ENCODE measurements at regions not wholly inside any gene's neighbourhood (a gene's known extent, or its start where the extent isn't known, plus 50 kb on each side); places are given as distances from the start of the nearest gene placed in this dataset.
"Not testable (repeated sequence)": the region's sequence is repeated elsewhere in the genome, so short reads cannot be mapped to it uniquely, and the experiment has no call there.

DNA sequence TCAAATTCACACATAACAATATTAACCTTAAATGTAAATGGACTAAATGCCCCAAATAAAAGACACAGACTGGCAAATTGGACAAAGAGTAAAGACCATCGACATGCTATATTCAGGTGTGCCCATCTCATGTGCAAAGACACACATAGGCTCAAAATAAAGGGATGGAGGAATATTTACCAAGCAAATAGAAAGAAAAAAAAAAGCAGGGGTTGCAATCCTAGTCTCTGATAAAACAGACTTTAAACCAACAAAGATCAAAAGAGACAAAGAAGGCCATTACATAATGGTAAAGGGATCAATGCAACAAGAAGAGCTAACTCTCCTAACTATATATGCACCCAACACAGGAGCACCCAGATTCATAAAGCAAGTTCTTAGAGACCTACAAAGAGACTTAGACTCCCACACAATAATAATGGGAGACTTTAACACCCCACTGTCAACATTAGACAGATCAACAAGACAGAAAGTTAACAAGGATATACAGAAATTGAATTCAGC is 189.4 kb upstream of the CENPE start:
- not testable (repeated sequence) for TF ChIP-seq SREBF2 (CRISPR knock-in tag; IDR thresholded peaks at IDR 0.05); FIP1L1 (IDR thresholded peaks at IDR 0.05; ENCODE audit: low read depth, low read length, poor library complexity, severe bottlenecking); KAT8 (IDR thresholded peaks at IDR 0.05; ENCODE audit: low read depth); ZNF707 (CRISPR knock-in tag; conservative IDR thresholded peaks at IDR 0.05); TAF1 (IDR thresholded peaks at IDR 0.05; ENCODE audit: control insufficient read depth, extremely low read depth, insufficient read depth, low read length, severe bottlenecking); ZNF274 (IDR thresholded peaks at IDR 0.05; ENCODE audit: borderline replicate concordance, low read depth, low read length); POLR2A (conservative IDR thresholded peaks at IDR 0.05); DPF2 (IDR thresholded peaks at IDR 0.05); EP300 (IDR thresholded peaks at IDR 0.05; ENCODE audit: low read length); ZNF212 (CRISPR knock-in tag; IDR thresholded peaks at IDR 0.05)
- TF ChIP-seq, protein P1, sequence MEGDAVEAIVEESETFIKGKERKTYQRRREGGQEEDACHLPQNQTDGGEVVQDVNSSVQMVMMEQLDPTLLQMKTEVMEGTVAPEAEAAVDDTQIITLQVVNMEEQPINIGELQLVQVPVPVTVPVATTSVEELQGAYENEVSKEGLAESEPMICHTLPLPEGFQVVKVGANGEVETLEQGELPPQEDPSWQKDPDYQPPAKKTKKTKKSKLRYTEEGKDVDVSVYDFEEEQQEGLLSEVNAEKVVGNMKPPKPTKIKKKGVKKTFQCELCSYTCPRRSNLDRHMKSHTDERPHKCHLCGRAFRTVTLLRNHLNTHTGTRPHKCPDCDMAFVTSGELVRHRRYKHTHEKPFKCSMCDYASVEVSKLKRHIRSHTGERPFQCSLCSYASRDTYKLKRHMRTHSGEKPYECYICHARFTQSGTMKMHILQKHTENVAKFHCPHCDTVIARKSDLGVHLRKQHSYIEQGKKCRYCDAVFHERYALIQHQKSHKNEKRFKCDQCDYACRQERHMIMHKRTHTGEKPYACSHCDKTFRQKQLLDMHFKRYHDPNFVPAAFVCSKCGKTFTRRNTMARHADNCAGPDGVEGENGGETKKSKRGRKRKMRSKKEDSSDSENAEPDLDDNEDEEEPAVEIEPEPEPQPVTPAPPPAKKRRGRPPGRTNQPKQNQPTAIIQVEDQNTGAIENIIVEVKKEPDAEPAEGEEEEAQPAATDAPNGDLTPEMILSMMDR (IDR thresholded peaks at IDR 0.05 in 2 of 3, conservative IDR thresholded peaks at IDR 0.05 in 1 of 3; ENCODE audit: insufficient read depth in 2 of 3, low read depth in 1 of 3, low read length in 3 of 3), result not testable (repeated sequence)
- TF ChIP-seq, protein P2, sequence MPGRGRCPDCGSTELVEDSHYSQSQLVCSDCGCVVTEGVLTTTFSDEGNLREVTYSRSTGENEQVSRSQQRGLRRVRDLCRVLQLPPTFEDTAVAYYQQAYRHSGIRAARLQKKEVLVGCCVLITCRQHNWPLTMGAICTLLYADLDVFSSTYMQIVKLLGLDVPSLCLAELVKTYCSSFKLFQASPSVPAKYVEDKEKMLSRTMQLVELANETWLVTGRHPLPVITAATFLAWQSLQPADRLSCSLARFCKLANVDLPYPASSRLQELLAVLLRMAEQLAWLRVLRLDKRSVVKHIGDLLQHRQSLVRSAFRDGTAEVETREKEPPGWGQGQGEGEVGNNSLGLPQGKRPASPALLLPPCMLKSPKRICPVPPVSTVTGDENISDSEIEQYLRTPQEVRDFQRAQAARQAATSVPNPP (IDR thresholded peaks at IDR 0.05; ENCODE audit: borderline replicate concordance, insufficient read depth, insufficient read length), result not testable (repeated sequence)
- TF ChIP-seq, protein P3, sequence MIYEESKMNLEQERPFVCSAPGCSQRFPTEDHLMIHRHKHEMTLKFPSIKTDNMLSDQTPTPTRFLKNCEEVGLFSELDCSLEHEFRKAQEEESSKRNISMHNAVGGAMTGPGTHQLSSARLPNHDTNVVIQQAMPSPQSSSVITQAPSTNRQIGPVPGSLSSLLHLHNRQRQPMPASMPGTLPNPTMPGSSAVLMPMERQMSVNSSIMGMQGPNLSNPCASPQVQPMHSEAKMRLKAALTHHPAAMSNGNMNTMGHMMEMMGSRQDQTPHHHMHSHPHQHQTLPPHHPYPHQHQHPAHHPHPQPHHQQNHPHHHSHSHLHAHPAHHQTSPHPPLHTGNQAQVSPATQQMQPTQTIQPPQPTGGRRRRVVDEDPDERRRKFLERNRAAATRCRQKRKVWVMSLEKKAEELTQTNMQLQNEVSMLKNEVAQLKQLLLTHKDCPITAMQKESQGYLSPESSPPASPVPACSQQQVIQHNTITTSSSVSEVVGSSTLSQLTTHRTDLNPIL (CRISPR knock-in tag; IDR thresholded peaks at IDR 0.05), result not testable (repeated sequence)
- TF ChIP-seq, protein P4, sequence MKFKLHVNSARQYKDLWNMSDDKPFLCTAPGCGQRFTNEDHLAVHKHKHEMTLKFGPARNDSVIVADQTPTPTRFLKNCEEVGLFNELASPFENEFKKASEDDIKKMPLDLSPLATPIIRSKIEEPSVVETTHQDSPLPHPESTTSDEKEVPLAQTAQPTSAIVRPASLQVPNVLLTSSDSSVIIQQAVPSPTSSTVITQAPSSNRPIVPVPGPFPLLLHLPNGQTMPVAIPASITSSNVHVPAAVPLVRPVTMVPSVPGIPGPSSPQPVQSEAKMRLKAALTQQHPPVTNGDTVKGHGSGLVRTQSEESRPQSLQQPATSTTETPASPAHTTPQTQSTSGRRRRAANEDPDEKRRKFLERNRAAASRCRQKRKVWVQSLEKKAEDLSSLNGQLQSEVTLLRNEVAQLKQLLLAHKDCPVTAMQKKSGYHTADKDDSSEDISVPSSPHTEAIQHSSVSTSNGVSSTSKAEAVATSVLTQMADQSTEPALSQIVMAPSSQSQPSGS (CRISPR knock-in tag; IDR thresholded peaks at IDR 0.05), result not testable (repeated sequence)

Data from K562 (cell line).